ENCODE measurements at regions not wholly inside any gene's neighbourhood (a gene's known extent, or its start where the extent isn't known, plus 50 kb on each side); places are given as distances from the start of the nearest gene placed in this dataset.

- no peak overlapping the region for H3K27ac ChIP-seq (ENCODE audit: low read depth, low read length)
These were observed 119.1 kb upstream of the EGLN3 start for GRCh38 chr14:34069854-34070582.

DNA sequence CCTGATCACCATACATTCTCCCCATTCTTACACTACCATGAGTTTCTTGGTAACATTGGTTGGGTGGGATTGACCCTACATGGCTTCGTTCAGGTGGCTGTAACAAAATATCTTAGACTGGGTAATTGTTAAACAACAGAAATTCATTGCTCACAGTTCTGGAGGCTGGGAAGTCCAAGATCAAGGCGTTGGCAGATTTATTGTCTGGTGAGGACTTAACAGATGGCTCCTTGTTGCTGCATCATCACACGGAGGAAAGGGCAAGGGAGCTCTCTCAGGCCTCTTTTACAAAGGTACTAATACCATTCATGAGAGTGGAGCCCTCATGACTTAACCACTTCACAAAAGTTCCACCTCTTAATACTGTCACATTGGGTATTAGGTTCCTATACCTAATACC lies 116.7 kb upstream of the EGLN3 start:
- Histone ChIP-seq H3K36me3 (ENCODE audit: control insufficient read depth in 3 of 3, insufficient read depth in 3 of 3, low read length in 3 of 3) (no peaks in the 10 kb centered on the region), H3K27ac (ENCODE audit: low read depth, low read length) (no peak overlapping the region), H3K27me3 (ENCODE audit: control insufficient read depth in 3 of 3, insufficient read depth in 3 of 3, low read length in 3 of 3) (no peaks in the 10 kb centered on the region), H3K9me3 (ENCODE audit: control insufficient read depth in 3 of 3, low read length in 3 of 3) (no peaks in the 10 kb centered on the region), H3K4me1 (ENCODE audit: control insufficient read depth in 3 of 3, insufficient read depth in 3 of 3, low read length in 3 of 3) (peaks cover 0 to 17% (median 11%) of the 10 kb centered on the region in 3 donors), H3K4me3 (ENCODE audit: low read length in 3 of 3) (no peak overlapping the region), H3K9ac (ENCODE audit: low read depth in 1 of 3, low read length in 3 of 3) (no peak overlapping the region)

More at GRCh38 chr14:34069854-34070582, 119.1 kb upstream of the EGLN3 start:
- H3K4me3 ChIP-seq (ENCODE audit: low read length in 3 of 3), result no peak overlapping the region
- H3K9me3 ChIP-seq (ENCODE audit: control insufficient read depth in 3 of 3, low read length in 3 of 3), result no peaks in the 10 kb centered on the region
- H3K4me1 ChIP-seq (ENCODE audit: control insufficient read depth in 3 of 3, insufficient read depth in 3 of 3, low read length in 3 of 3), result peaks cover 0 to 3% (median 0%) of the 10 kb centered on the region in 3 donors
- no peak overlapping the region for H3K9ac ChIP-seq (ENCODE audit: low read depth in 1 of 3, low read length in 3 of 3)
- H3K27me3 ChIP-seq (ENCODE audit: control insufficient read depth in 3 of 3, insufficient read depth in 3 of 3, low read length in 3 of 3), result no peaks in the 10 kb centered on the region
- no peaks in the 10 kb centered on the region for H3K36me3 ChIP-seq (ENCODE audit: control insufficient read depth in 3 of 3, insufficient read depth in 3 of 3, low read length in 3 of 3)

GRCh38 chr14:34065690-34066391 lies 115.0 kb upstream of the EGLN3 start:
- Histone ChIP-seq H3K27ac (ENCODE audit: low read depth, low read length) (no peak overlapping the region), H3K27me3 (ENCODE audit: control insufficient read depth in 3 of 3, insufficient read depth in 3 of 3, low read length in 3 of 3) (no peaks in the 10 kb centered on the region), H3K4me1 (ENCODE audit: control insufficient read depth in 3 of 3, insufficient read depth in 3 of 3, low read length in 3 of 3) (peaks cover 4 to 22% (median 11%) of the 10 kb centered on the region in 3 donors), H3K4me3 (ENCODE audit: low read length in 3 of 3) (no peak overlapping the region), H3K9ac (ENCODE audit: low read depth in 1 of 3, low read length in 3 of 3) (no peak overlapping the region), H3K36me3 (ENCODE audit: control insufficient read depth in 3 of 3, insufficient read depth in 3 of 3, low read length in 3 of 3) (no peaks in the 10 kb centered on the region), H3K9me3 (ENCODE audit: control insufficient read depth in 3 of 3, low read length in 3 of 3) (no peaks in the 10 kb centered on the region)

GRCh38 chr14:34065236-34065635 lies 114.4 kb upstream of the EGLN3 start:
- Histone ChIP-seq H3K27me3 (ENCODE audit: control insufficient read depth in 3 of 3, insufficient read depth in 3 of 3, low read length in 3 of 3) (no peaks in the 10 kb centered on the region), H3K4me1 (ENCODE audit: control insufficient read depth in 3 of 3, insufficient read depth in 3 of 3, low read length in 3 of 3) (peaks cover 7 to 26% (median 15%) of the 10 kb centered on the region in 3 donors), H3K27ac (ENCODE audit: low read depth, low read length) (no peak overlapping the region), H3K4me3 (ENCODE audit: low read length in 3 of 3) (no peak overlapping the region), H3K9me3 (ENCODE audit: control insufficient read depth in 3 of 3, low read length in 3 of 3) (no peaks in the 10 kb centered on the region), H3K9ac (ENCODE audit: low read depth in 1 of 3, low read length in 3 of 3) (no peak overlapping the region), H3K36me3 (ENCODE audit: control insufficient read depth in 3 of 3, insufficient read depth in 3 of 3, low read length in 3 of 3) (no peaks in the 10 kb centered on the region)

GRCh38 chr14:34064349-34064748 lies 113.5 kb upstream of the EGLN3 start:
- peaks cover 12 to 31% (median 21%) of the 10 kb centered on the region in 3 donors for H3K4me1 ChIP-seq (ENCODE audit: control insufficient read depth in 3 of 3, insufficient read depth in 3 of 3, low read length in 3 of 3)
- no peaks in the 10 kb centered on the region for H3K27me3 ChIP-seq (ENCODE audit: control insufficient read depth in 3 of 3, insufficient read depth in 3 of 3, low read length in 3 of 3)
- no peak overlapping the region for H3K9ac ChIP-seq (ENCODE audit: low read depth in 1 of 3, low read length in 3 of 3)
- peak overlapping the region; percentile 38 for H3K27ac ChIP-seq (ENCODE audit: low read depth, low read length)
- no peaks in the 10 kb centered on the region for H3K9me3 ChIP-seq (ENCODE audit: control insufficient read depth in 3 of 3, low read length in 3 of 3)
- no peak overlapping the region for H3K4me3 ChIP-seq (ENCODE audit: low read length in 3 of 3)
- no peaks in the 10 kb centered on the region for H3K36me3 ChIP-seq (ENCODE audit: control insufficient read depth in 3 of 3, insufficient read depth in 3 of 3, low read length in 3 of 3)

GRCh38 chr14:34063470-34064164 lies 112.7 kb upstream of the EGLN3 start:
- Histone ChIP-seq H3K9me3 (ENCODE audit: control insufficient read depth in 3 of 3, low read length in 3 of 3) (no peaks in the 10 kb centered on the region), H3K27me3 (ENCODE audit: control insufficient read depth in 3 of 3, insufficient read depth in 3 of 3, low read length in 3 of 3) (no peaks in the 10 kb centered on the region), H3K27ac (ENCODE audit: low read depth, low read length) (peak overlapping the region; percentile 38), H3K9ac (ENCODE audit: low read depth in 1 of 3, low read length in 3 of 3) (peak overlapping the region in 1 of 3 donors; percentile 11), H3K4me3 (ENCODE audit: low read length in 3 of 3) (peak overlapping the region in 1 of 3 donors; percentile 8), H3K4me1 (ENCODE audit: control insufficient read depth in 3 of 3, insufficient read depth in 3 of 3, low read length in 3 of 3) (peaks cover 13 to 35% (median 24%) of the 10 kb centered on the region in 3 donors), H3K36me3 (ENCODE audit: control insufficient read depth in 3 of 3, insufficient read depth in 3 of 3, low read length in 3 of 3) (no peaks in the 10 kb centered on the region)

DNA sequence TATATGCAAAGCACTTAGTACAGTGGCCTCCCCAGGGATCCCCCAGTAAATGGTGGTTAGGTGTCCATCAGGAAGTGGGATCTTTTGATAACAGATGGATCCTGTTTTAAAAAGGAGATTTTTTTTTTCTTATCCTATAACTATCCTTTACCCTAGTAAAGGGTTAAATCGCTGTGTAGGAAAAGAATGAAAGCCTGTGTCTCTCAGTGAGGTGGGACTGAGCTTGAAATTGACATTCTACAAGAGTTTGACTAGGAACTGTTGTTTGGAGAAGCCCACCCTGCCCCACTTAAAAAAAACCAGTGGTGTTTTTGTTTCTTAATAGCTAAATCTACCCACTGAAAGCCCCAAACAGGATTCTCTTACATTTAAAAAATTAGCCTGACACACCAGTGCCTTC lies 112.2 kb upstream of the EGLN3 start:
- no peaks in the 10 kb centered on the region for H3K36me3 ChIP-seq (ENCODE audit: control insufficient read depth in 3 of 3, insufficient read depth in 3 of 3, low read length in 3 of 3)
- H3K9me3 ChIP-seq (ENCODE audit: control insufficient read depth in 3 of 3, low read length in 3 of 3), result no peaks in the 10 kb centered on the region
- H3K4me1 ChIP-seq (ENCODE audit: control insufficient read depth in 3 of 3, insufficient read depth in 3 of 3, low read length in 3 of 3), result peaks cover 13 to 35% (median 24%) of the 10 kb centered on the region in 3 donors
- H3K27ac ChIP-seq (ENCODE audit: low read depth, low read length), result peak overlapping the region; percentile 38
- no peak overlapping the region for H3K9ac ChIP-seq (ENCODE audit: low read depth in 1 of 3, low read length in 3 of 3)
- H3K27me3 ChIP-seq (ENCODE audit: control insufficient read depth in 3 of 3, insufficient read depth in 3 of 3, low read length in 3 of 3), result no peaks in the 10 kb centered on the region
- H3K4me3 ChIP-seq (ENCODE audit: low read length in 3 of 3), result no peak overlapping the region

DNA sequence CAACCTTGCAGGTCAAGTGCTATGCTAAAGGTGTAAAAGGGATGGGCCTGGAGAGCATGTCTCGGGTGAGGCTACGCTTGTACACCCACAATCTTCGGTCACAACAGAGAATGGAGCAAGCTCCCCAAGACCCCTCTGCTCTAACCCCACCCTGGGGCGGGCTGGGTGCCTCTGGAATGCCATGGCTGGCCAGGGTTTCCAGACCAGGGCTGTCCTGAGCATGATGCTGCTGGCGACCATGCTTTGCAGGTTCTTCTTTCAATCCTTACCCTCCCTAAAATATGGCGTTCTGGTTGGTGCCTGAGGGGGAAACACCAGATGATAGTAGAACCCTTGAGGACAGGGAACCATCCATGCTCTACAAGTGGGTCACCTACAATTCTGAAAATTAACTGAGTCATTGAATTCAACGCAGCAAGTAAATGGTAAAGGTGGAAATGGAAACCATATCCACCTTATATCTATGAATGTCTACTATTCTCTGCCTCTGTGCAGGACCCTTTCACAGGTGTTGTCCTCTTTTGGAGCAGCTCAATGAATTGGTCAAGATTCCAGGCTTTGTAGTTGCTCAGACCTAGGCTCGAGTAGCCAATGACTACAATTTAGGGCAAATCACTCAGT lies 111.6 kb upstream of the EGLN3 start:
- Histone ChIP-seq H3K36me3 (ENCODE audit: control insufficient read depth in 3 of 3, insufficient read depth in 3 of 3, low read length in 3 of 3) (no peaks in the 10 kb centered on the region), H3K9me3 (ENCODE audit: control insufficient read depth in 3 of 3, low read length in 3 of 3) (no peaks in the 10 kb centered on the region), H3K9ac (ENCODE audit: low read depth in 1 of 3, low read length in 3 of 3) (no peak overlapping the region), H3K27ac (ENCODE audit: low read depth, low read length) (no peak overlapping the region), H3K4me1 (ENCODE audit: control insufficient read depth in 3 of 3, insufficient read depth in 3 of 3, low read length in 3 of 3) (peaks cover 13 to 35% (median 24%) of the 10 kb centered on the region in 3 donors), H3K4me3 (ENCODE audit: low read length in 3 of 3) (no peak overlapping the region), H3K27me3 (ENCODE audit: control insufficient read depth in 3 of 3, insufficient read depth in 3 of 3, low read length in 3 of 3) (no peaks in the 10 kb centered on the region)

GRCh38 chr14:34060651-34060999 lies 109.8 kb upstream of the EGLN3 start:
- H3K4me3 ChIP-seq (ENCODE audit: low read length in 3 of 3), result peak overlapping the region; percentile 67 to 90 (median 74)
- no peaks in the 10 kb centered on the region for H3K9me3 ChIP-seq (ENCODE audit: control insufficient read depth in 3 of 3, low read length in 3 of 3)
- peak overlapping the region; percentile 91 to 98 (median 93) for H3K9ac ChIP-seq (ENCODE audit: low read depth in 1 of 3, low read length in 3 of 3)
- peaks cover 13 to 35% (median 24%) of the 10 kb centered on the region in 3 donors for H3K4me1 ChIP-seq (ENCODE audit: control insufficient read depth in 3 of 3, insufficient read depth in 3 of 3, low read length in 3 of 3)
- H3K27ac ChIP-seq (ENCODE audit: low read depth, low read length), result peak overlapping the region; percentile 93
- no peaks in the 10 kb centered on the region for H3K27me3 ChIP-seq (ENCODE audit: control insufficient read depth in 3 of 3, insufficient read depth in 3 of 3, low read length in 3 of 3)
- H3K36me3 ChIP-seq (ENCODE audit: control insufficient read depth in 3 of 3, insufficient read depth in 3 of 3, low read length in 3 of 3), result no peaks in the 10 kb centered on the region
